ENCODE measurements at regions not wholly inside any gene's neighbourhood (a gene's known extent, or its start where the extent isn't known, plus 50 kb on each side); places are given as distances from the start of the nearest gene placed in this dataset.
"Not testable (repeated sequence)": the region's sequence is repeated elsewhere in the genome, so short reads cannot be mapped to it uniquely, and the experiment has no call there.

- H3K36me3 Mint-ChIP-seq (ENCODE audit: insufficient read depth in 2 of 2); DNase-seq; H3K9me3 Mint-ChIP-seq; H3K4me3 Mint-ChIP-seq; H3K4me1 Mint-ChIP-seq (ENCODE audit: low read depth); H3K27me3 Mint-ChIP-seq (ENCODE audit: low read depth); ATAC-seq (replicated peaks in 1 of 2); H3K27ac Mint-ChIP-seq: not testable (repeated sequence)
Observed at GRCh38 chr1:166690596-166690995, 148.7 kb upstream of the POGK start.

- H3K36me3 Mint-ChIP-seq (ENCODE audit: insufficient read depth in 2 of 2) = no peaks in the 10 kb centered on the region
Observed at GRCh38 chr1:166691476-166691875, 147.8 kb upstream of the POGK start.

GRCh38 chr1:166692346-166692745 is 146.9 kb upstream of the POGK start:
- Mint-ChIP-seq H3K36me3 (ENCODE audit: insufficient read depth in 2 of 2) (no peaks in the 10 kb centered on the region), H3K9me3 (peaks cover 0 to 4% of the 10 kb centered on the region in 2 donors), H3K4me3 (no peak overlapping the region), H3K27ac (no peak overlapping the region), H3K4me1 (ENCODE audit: low read depth) (no peaks in the 10 kb centered on the region), H3K27me3 (ENCODE audit: low read depth) (peaks cover 7% of the 10 kb centered on the region)
- ATAC-seq (replicated peaks in 1 of 2) (no peak), DNase-seq (no peak)

More at GRCh38 chr1:166691476-166691875, 147.8 kb upstream of the POGK start:
- no peak for ATAC-seq (replicated peaks in 1 of 2)
- DNase-seq = no peak
- Mint-ChIP-seq H3K4me1 (ENCODE audit: low read depth) (no peaks in the 10 kb centered on the region), H3K9me3 (peaks cover 0 to 4% of the 10 kb centered on the region in 2 donors), H3K27me3 (ENCODE audit: low read depth) (peaks cover 7% of the 10 kb centered on the region), H3K27ac (no peak overlapping the region), H3K4me3 (no peak overlapping the region)

GRCh38 chr1:166693158-166693557 is 146.1 kb upstream of the POGK start:
- no peaks in the 10 kb centered on the region for H3K9me3 Mint-ChIP-seq
- no peak overlapping the region for H3K4me3 Mint-ChIP-seq
- H3K27me3 Mint-ChIP-seq (ENCODE audit: low read depth) = no peaks in the 10 kb centered on the region
- H3K4me1 Mint-ChIP-seq (ENCODE audit: low read depth) = no peaks in the 10 kb centered on the region
- no peak for DNase-seq
- no peaks in the 10 kb centered on the region for H3K36me3 Mint-ChIP-seq (ENCODE audit: insufficient read depth in 2 of 2)
- no peak for ATAC-seq (replicated peaks in 1 of 2)
- no peak overlapping the region for H3K27ac Mint-ChIP-seq

- H3K4me1 Mint-ChIP-seq (ENCODE audit: low read depth) = no peaks in the 10 kb centered on the region
- H3K27me3 Mint-ChIP-seq (ENCODE audit: low read depth) = no peaks in the 10 kb centered on the region
- H3K9me3 Mint-ChIP-seq = no peaks in the 10 kb centered on the region
- no peak for DNase-seq
- no peak overlapping the region for H3K27ac Mint-ChIP-seq
- no peak for ATAC-seq (replicated peaks in 1 of 2)
- no peak overlapping the region for H3K4me3 Mint-ChIP-seq
- H3K36me3 Mint-ChIP-seq (ENCODE audit: insufficient read depth in 2 of 2) = no peaks in the 10 kb centered on the region
Observed at GRCh38 chr1:166693673-166694297, 145.5 kb upstream of the POGK start.

- Mint-ChIP-seq H3K27ac (no peak overlapping the region), H3K4me1 (ENCODE audit: low read depth) (no peaks in the 10 kb centered on the region), H3K36me3 (ENCODE audit: insufficient read depth in 2 of 2) (no peaks in the 10 kb centered on the region), H3K4me3 (no peak overlapping the region), H3K27me3 (ENCODE audit: low read depth) (no peaks in the 10 kb centered on the region), H3K9me3 (no peaks in the 10 kb centered on the region)
- no peak for ATAC-seq (replicated peaks in 1 of 2)
- DNase-seq = no peak
Observed at GRCh38 chr1:166695115-166695514, 144.2 kb upstream of the POGK start.

GRCh38 chr1:166695834-166696233 is 143.4 kb upstream of the POGK start:
- H3K27me3 Mint-ChIP-seq (ENCODE audit: low read depth); H3K4me3 Mint-ChIP-seq; DNase-seq; H3K36me3 Mint-ChIP-seq (ENCODE audit: insufficient read depth in 2 of 2); H3K9me3 Mint-ChIP-seq; H3K27ac Mint-ChIP-seq; H3K4me1 Mint-ChIP-seq (ENCODE audit: low read depth); ATAC-seq (replicated peaks in 1 of 2): not testable (repeated sequence)

GRCh38 chr1:166698771-166699170 is 140.5 kb upstream of the POGK start:
- H3K4me1 Mint-ChIP-seq (ENCODE audit: low read depth) = no peaks in the 10 kb centered on the region
- DNase-seq = no peak
- no peak overlapping the region for H3K4me3 Mint-ChIP-seq
- H3K27me3 Mint-ChIP-seq (ENCODE audit: low read depth) = peaks cover 11% of the 10 kb centered on the region
- ATAC-seq (replicated peaks in 1 of 2) = no peak
- H3K9me3 Mint-ChIP-seq = no peaks in the 10 kb centered on the region
- H3K27ac Mint-ChIP-seq = no peak overlapping the region
- no peaks in the 10 kb centered on the region for H3K36me3 Mint-ChIP-seq (ENCODE audit: insufficient read depth in 2 of 2)

- H3K4me1 Mint-ChIP-seq (ENCODE audit: low read depth) = no peaks in the 10 kb centered on the region
- DNase-seq (no peak), ATAC-seq (replicated peaks in 1 of 2) (no peak)
- H3K27ac Mint-ChIP-seq = no peak overlapping the region
- H3K27me3 Mint-ChIP-seq (ENCODE audit: low read depth) = peaks cover 11% of the 10 kb centered on the region
- no peaks in the 10 kb centered on the region for H3K9me3 Mint-ChIP-seq
- no peaks in the 10 kb centered on the region for H3K36me3 Mint-ChIP-seq (ENCODE audit: insufficient read depth in 2 of 2)
- no peak overlapping the region for H3K4me3 Mint-ChIP-seq
Observed at GRCh38 chr1:166699613-166700012, 139.7 kb upstream of the POGK start.

- Mint-ChIP-seq H3K4me1 (ENCODE audit: low read depth) (peaks cover 3% of the 10 kb centered on the region), H3K27ac (no peak overlapping the region), H3K9me3 (no peaks in the 10 kb centered on the region), H3K27me3 (ENCODE audit: low read depth) (peaks cover 11% of the 10 kb centered on the region), H3K36me3 (ENCODE audit: insufficient read depth in 2 of 2) (no peaks in the 10 kb centered on the region), H3K4me3 (no peak overlapping the region)
- DNase-seq = no peak
- no peak for ATAC-seq (replicated peaks in 1 of 2)
Observed at GRCh38 chr1:166700696-166701095, 138.6 kb upstream of the POGK start.

GRCh38 chr1:166701603-166702100 is 137.6 kb upstream of the POGK start:
- peaks cover 5% of the 10 kb centered on the region for H3K4me1 Mint-ChIP-seq (ENCODE audit: low read depth)
- peaks cover 2% of the 10 kb centered on the region in 2 donors for H3K9me3 Mint-ChIP-seq
- H3K36me3 Mint-ChIP-seq (ENCODE audit: insufficient read depth in 2 of 2) = peaks cover 0 to 2% of the 10 kb centered on the region in 2 donors
- H3K27me3 Mint-ChIP-seq (ENCODE audit: low read depth) = peaks cover 11% of the 10 kb centered on the region
- no peak overlapping the region for H3K4me3 Mint-ChIP-seq
- DNase-seq = no peak
- no peak overlapping the region for H3K27ac Mint-ChIP-seq
- no peak for ATAC-seq (replicated peaks in 1 of 2)

- H3K4me3 Mint-ChIP-seq = no peak overlapping the region
- H3K36me3 Mint-ChIP-seq (ENCODE audit: insufficient read depth in 2 of 2) = peaks cover 0 to 2% of the 10 kb centered on the region in 2 donors
- H3K27ac Mint-ChIP-seq = no peak overlapping the region
- peaks cover 11% of the 10 kb centered on the region for H3K27me3 Mint-ChIP-seq (ENCODE audit: low read depth)
- DNase-seq = no peak
- peaks cover 2% of the 10 kb centered on the region in 2 donors for H3K9me3 Mint-ChIP-seq
- H3K4me1 Mint-ChIP-seq (ENCODE audit: low read depth) = peaks cover 5% of the 10 kb centered on the region
- ATAC-seq (replicated peaks in 1 of 2) = no peak
Observed at GRCh38 chr1:166703141-166703540, 136.1 kb upstream of the POGK start.

GRCh38 chr1:166703726-166704462 is 135.4 kb upstream of the POGK start:
- Mint-ChIP-seq H3K4me3 (no peak overlapping the region), H3K4me1 (ENCODE audit: low read depth) (peaks cover 5% of the 10 kb centered on the region), H3K36me3 (ENCODE audit: insufficient read depth in 2 of 2) (peaks cover 2% of the 10 kb centered on the region in 2 donors), H3K27me3 (ENCODE audit: low read depth) (peaks cover 11% of the 10 kb centered on the region), H3K27ac (no peak overlapping the region), H3K9me3 (peaks cover 2% of the 10 kb centered on the region in 2 donors)
- ATAC-seq (replicated peaks in 1 of 2) (no peak), DNase-seq (no peak)
